SU-DHL-6 (cell line): ENCODE measurements at regions not wholly inside any gene's neighbourhood (a gene's known extent, or its start where the extent isn't known, plus 50 kb on each side); places are given as distances from the start of the nearest gene placed in this dataset.

Experiments used
- H2AFZ ChIP-seq: fragments of 200-600 bp; sonication (generic); 2 replicates; pipeline ENCODE4 v1.6.1; 2014; ENCODE audit warnings: low read depth, mild to moderate bottlenecking, moderate library complexity, mixed read lengths, antibody characterized with exemption, low read length; ENCODE audit not compliant: severe bottlenecking
- H3F3A ChIP-seq: fragments of 200-600 bp; shearing (Covaris generic); 2 replicates; pipeline ENCODE4 v1.6.0; 2016; ENCODE audit warnings: antibody characterized with exemption, mild to moderate bottlenecking; ENCODE audit not compliant: insufficient read depth
- H3K27ac ChIP-seq: fragments of 200-600 bp; sonication (generic); 2 replicates; pipeline ENCODE4 v1.5.1; 2016; ENCODE audit warnings: low read depth, mild to moderate bottlenecking, low read length, moderate library complexity, mixed read lengths
- H3K27me3 ChIP-seq: fragments of 200-600 bp; sonication (generic), shearing (Covaris generic); 2 replicates; pipeline ENCODE4 v1.6.0; 2014; ENCODE audit warnings: mild to moderate bottlenecking, low read length
- H3K36me3 ChIP-seq: fragments of 200-600 bp; sonication (generic); 2 replicates; pipeline ENCODE4 v1.6.1; 2014; ENCODE audit warnings: mild to moderate bottlenecking, low read length, mixed read lengths
- H3K4me2 ChIP-seq: fragments of 300-600, 200-600 bp; shearing (Covaris generic), sonication (generic); 2 replicates; pipeline ENCODE4 v1.6.0; 2014; ENCODE audit warnings: low read length, low read depth, mild to moderate bottlenecking; ENCODE audit not compliant: poor library complexity, severe bottlenecking
- H3K4me3 ChIP-seq: fragments of 200-600 bp; sonication (generic); 2 replicates; pipeline ENCODE4 v1.5.1; 2014; ENCODE audit warnings: antibody characterized with exemption, low read length, mild to moderate bottlenecking, mixed read lengths; ENCODE audit not compliant: insufficient read depth, poor library complexity, severe bottlenecking
- H3K79me2 ChIP-seq: fragments of 200-600 bp; sonication (generic); 2 replicates; pipeline ENCODE4 v1.6.1; 2014; ENCODE audit warnings: mild to moderate bottlenecking, low read length, moderate library complexity; ENCODE audit not compliant: insufficient read depth
- H3K9ac ChIP-seq: fragments of 200-600 bp; sonication (generic); 2 replicates; pipeline ENCODE4 v1.7.0; 2014; ENCODE audit warnings: mild to moderate bottlenecking, low read length
- H3K9me2 ChIP-seq: fragments of 200-600 bp; sonication (generic); replicated peaks from 2 replicates; pipeline ENCODE4 v1.6.1; 2014; ENCODE audit warnings: low read length; ENCODE audit not compliant: insufficient read depth
- H3K9me3 ChIP-seq: fragments of 200-600 bp; sonication (generic); 2 replicates; pipeline ENCODE4 v1.6.1; 2014; ENCODE audit warnings: low read length, mixed read lengths; ENCODE audit not compliant: insufficient read depth
- H4K20me1 ChIP-seq: fragments of 200-600 bp; sonication (generic); 2 replicates; pipeline ENCODE4 v1.6.1; 2014; ENCODE audit warnings: low read depth, mild to moderate bottlenecking, antibody characterized with exemption, low read length, moderate library complexity, mixed read lengths
- CTCF ChIP-seq: fragments of 200-600 bp; sonication (generic); IDR thresholded peaks from one replicate; pipeline ENCODE4 v1.5.1; 2017; ENCODE audit warnings: antibody characterized with exemption, mild to moderate bottlenecking, low read length, moderate library complexity; ENCODE audit not compliant: insufficient read depth, poor library complexity, severe bottlenecking
- EZH2phosphoT487 ChIP-seq: fragments of 200-600 bp; sonication (generic), shearing (Covaris generic); conservative IDR thresholded peaks from 2 replicates; pipeline ENCODE4 v1.6.1; 2018; ENCODE audit warnings: mild to moderate bottlenecking, antibody characterized with exemption, low read length, moderate library complexity, mixed read lengths

- no peak overlapping the region for H3K27ac ChIP-seq
- H3K36me3 ChIP-seq = no peaks in the 10 kb centered on the region
- H3K9me3 ChIP-seq = no peaks in the 10 kb centered on the region
- H3K4me2 ChIP-seq = no peak overlapping the region
- no peaks in the 10 kb centered on the region for H4K20me1 ChIP-seq
- no peaks in the 10 kb centered on the region for H3K27me3 ChIP-seq
- no peak overlapping the region for H3K4me3 ChIP-seq
- no peak overlapping the region for H2AFZ ChIP-seq
- no peaks in the 10 kb centered on the region for H3F3A ChIP-seq
- H3K9ac ChIP-seq = no peak overlapping the region
- TF ChIP-seq CTCF (no peak), EZH2phosphoT487 (no peak)
- H3K9me2 ChIP-seq = no peaks in the 10 kb centered on the region
- no peaks in the 10 kb centered on the region for H3K79me2 ChIP-seq
Observed at GRCh38 chr18:71456206-71456605, 1087.9 kb downstream of the CBLN2 start.

GRCh38 chr18:71450257-71450656 is 1093.9 kb downstream of the CBLN2 start:
- Histone ChIP-seq H3K79me2 (no peaks in the 10 kb centered on the region), H3K27ac (no peak overlapping the region), H3K9me3 (no peaks in the 10 kb centered on the region), H4K20me1 (no peaks in the 10 kb centered on the region), H3K27me3 (no peaks in the 10 kb centered on the region), H3K9me2 (no peaks in the 10 kb centered on the region), H2AFZ (no peak overlapping the region), H3K4me3 (no peak overlapping the region), H3K36me3 (0 out of 2 replicates have a peak, but pooled peaks cover 4% of the 10 kb centered on the region), H3K9ac (no peak overlapping the region), H3F3A (no peaks in the 10 kb centered on the region), H3K4me2 (no peak overlapping the region)
- TF ChIP-seq CTCF (no peak), EZH2phosphoT487 (no peak)

- H3K4me2 ChIP-seq = no peak overlapping the region
- 0 out of 2 replicates have a peak, but pooled peaks cover 5% of the 10 kb centered on the region for H3K36me3 ChIP-seq
- no peak overlapping the region for H3K27ac ChIP-seq
- H3F3A ChIP-seq = no peaks in the 10 kb centered on the region
- H3K79me2 ChIP-seq = no peaks in the 10 kb centered on the region
- H3K4me3 ChIP-seq = no peak overlapping the region
- H3K9me3 ChIP-seq = no peaks in the 10 kb centered on the region
- H3K9ac ChIP-seq = no peak overlapping the region
- no peaks in the 10 kb centered on the region for H4K20me1 ChIP-seq
- no peak overlapping the region for H2AFZ ChIP-seq
- H3K27me3 ChIP-seq = no peaks in the 10 kb centered on the region
- no peaks in the 10 kb centered on the region for H3K9me2 ChIP-seq
- no peak for TF ChIP-seq EZH2phosphoT487
- no peak for TF ChIP-seq CTCF
Observed at GRCh38 chr18:71443706-71444480, 1100.2 kb downstream of the CBLN2 start.
